ENCODE measurements at regions not wholly inside any gene's neighbourhood (a gene's known extent, or its start where the extent isn't known, plus 50 kb on each side); places are given as distances from the start of the nearest gene placed in this dataset.

DNA sequence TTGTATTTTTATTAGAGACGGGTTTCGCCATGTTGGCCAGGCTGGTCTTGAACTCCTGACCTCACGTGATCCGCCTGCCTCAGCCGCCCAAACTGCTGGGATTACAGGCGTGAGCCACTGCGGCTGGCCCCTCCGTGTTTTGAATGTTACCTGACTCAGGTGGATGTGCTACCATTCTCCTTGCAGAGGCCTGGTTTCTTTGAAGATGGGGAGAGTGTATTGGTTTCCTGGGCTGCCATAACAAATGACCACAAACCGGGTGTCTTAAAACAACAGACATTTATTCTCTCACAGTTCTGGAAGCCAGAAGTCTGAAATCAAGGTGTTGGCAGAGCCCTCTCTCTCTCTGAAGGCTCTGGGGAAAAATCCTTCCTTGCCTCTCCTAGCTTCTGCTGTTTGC, 98.0 kb downstream of the IRF2BPL start:
- ChIA-PET POLR2A (no interaction called here), CTCF (interaction anchor here (0.7 kb wide), 1 partner anchor 17 kb away, joined by 5 read pairs; no protein-coding TSS in a partner anchor)
- H3K9ac ChIP-seq (ENCODE audit: low read length): no peak overlapping the region
- H3K4me2 ChIP-seq (replicated peaks; ENCODE audit: low read depth, low read length, poor library complexity, severe bottlenecking): no peak overlapping the region
- H3K36me3 ChIP-seq (replicated peaks in 1 of 2; ENCODE audit: control extremely low read depth in 1 of 2, control insufficient read depth in 1 of 2, extremely low read depth in 1 of 2, insufficient read depth in 2 of 2, low read length in 1 of 2): no peaks in the 10 kb centered on the region
- no peaks in the 10 kb centered on the region for H3K9me3 ChIP-seq (ENCODE audit: control extremely low read depth in 1 of 3, control insufficient read depth in 2 of 3, insufficient read depth in 1 of 3, low read length in 2 of 3)
- peaks cover 0 to 3% (median 1%) of the 10 kb centered on the region in 4 experiments for H3K27me3 ChIP-seq (replicated peaks in 1 of 4; ENCODE audit: control extremely low read depth in 1 of 4, control insufficient read depth in 3 of 4, insufficient read depth in 4 of 4, low read length in 3 of 4)
- ATAC-seq (ENCODE audit: low read depth) (no peak), DNase-seq (no peak)
- H3K4me3 ChIP-seq (ENCODE audit: control extremely low read depth in 1 of 5, extremely low read depth in 1 of 5, insufficient read depth in 1 of 5, low read depth in 2 of 5, low read length in 4 of 5): no peak overlapping the region
- H3K4me1 ChIP-seq (ENCODE audit: control insufficient read depth in 2 of 2, insufficient read depth in 2 of 2, low read length in 2 of 2): peaks cover 17 to 32% of the 10 kb centered on the region in 2 donors
- Mint-ChIP-seq H3K27me3 (no peaks in the 10 kb centered on the region), H3K4me1 (peaks cover 35% of the 10 kb centered on the region), H3K4me3 (no peak overlapping the region), H3K27ac (no peak overlapping the region), H3K9me3 (ENCODE audit: insufficient read depth) (no peaks in the 10 kb centered on the region)
- H3K27ac ChIP-seq (ENCODE audit: low read length in 2 of 2): no peak overlapping the region
- no peak overlapping the region for H2AFZ ChIP-seq (ENCODE audit: insufficient read depth, low read depth, low read length, poor library complexity, severe bottlenecking)
- TF ChIP-seq, protein P1, sequence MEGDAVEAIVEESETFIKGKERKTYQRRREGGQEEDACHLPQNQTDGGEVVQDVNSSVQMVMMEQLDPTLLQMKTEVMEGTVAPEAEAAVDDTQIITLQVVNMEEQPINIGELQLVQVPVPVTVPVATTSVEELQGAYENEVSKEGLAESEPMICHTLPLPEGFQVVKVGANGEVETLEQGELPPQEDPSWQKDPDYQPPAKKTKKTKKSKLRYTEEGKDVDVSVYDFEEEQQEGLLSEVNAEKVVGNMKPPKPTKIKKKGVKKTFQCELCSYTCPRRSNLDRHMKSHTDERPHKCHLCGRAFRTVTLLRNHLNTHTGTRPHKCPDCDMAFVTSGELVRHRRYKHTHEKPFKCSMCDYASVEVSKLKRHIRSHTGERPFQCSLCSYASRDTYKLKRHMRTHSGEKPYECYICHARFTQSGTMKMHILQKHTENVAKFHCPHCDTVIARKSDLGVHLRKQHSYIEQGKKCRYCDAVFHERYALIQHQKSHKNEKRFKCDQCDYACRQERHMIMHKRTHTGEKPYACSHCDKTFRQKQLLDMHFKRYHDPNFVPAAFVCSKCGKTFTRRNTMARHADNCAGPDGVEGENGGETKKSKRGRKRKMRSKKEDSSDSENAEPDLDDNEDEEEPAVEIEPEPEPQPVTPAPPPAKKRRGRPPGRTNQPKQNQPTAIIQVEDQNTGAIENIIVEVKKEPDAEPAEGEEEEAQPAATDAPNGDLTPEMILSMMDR (IDR thresholded peaks at IDR 0.05): no peak
- no peak for TF ChIP-seq EZH2 (IDR thresholded peaks at IDR 0.05; ENCODE audit: borderline replicate concordance, insufficient read depth, low read depth, low read length, poor library complexity, severe bottlenecking)
- intact Hi-C loops (cut with micrococcal nuclease): no loop called here
- H4K20me1 ChIP-seq (ENCODE audit: control insufficient read depth, insufficient read depth, low read length, poor library complexity, severe bottlenecking): no peaks in the 10 kb centered on the region
- WGBS (ENCODE audit: insufficient coverage): 95% methylated on average over 8 of the region's 9 CpGs
- H3K79me2 ChIP-seq (ENCODE audit: control insufficient read depth, insufficient read depth, low read length): no peaks in the 10 kb centered on the region

DNA sequence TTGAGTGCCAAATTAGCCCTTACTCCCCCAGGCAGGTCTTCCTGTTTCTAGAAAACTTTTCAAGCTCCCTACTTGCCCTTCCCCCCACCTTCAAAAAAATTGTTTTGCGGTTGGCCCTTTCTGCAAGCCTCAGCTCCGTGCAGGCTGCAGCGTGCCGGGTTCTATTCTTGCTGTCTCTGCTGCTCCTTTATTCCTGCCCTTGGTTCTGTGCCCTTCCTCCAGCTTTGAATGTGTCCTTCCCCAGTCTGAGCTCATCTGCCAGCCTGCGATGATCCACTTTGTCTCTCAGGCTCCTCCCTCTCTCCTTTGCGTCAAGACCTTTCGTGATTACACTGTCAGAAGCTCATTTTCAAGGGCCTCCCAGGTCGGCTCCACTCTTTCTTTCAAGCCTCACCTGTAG, 98.6 kb downstream of the IRF2BPL start:
- no peak overlapping the region for H3K27ac ChIP-seq (ENCODE audit: low read length in 2 of 2)

More for the DNA sequence above, 98.6 kb downstream of the IRF2BPL start:
- Histone ChIP-seq H2AFZ (ENCODE audit: insufficient read depth, low read depth, low read length, poor library complexity, severe bottlenecking) (peak overlapping the region; percentile 42), H3K4me2 (replicated peaks; ENCODE audit: low read depth, low read length, poor library complexity, severe bottlenecking) (peak overlapping the region; percentile 49), H3K9me3 (ENCODE audit: control extremely low read depth in 1 of 3, control insufficient read depth in 2 of 3, insufficient read depth in 1 of 3, low read length in 2 of 3) (no peaks in the 10 kb centered on the region), H3K9ac (ENCODE audit: low read length) (no peak overlapping the region), H3K27me3 (replicated peaks in 1 of 4; ENCODE audit: control extremely low read depth in 1 of 4, control insufficient read depth in 3 of 4, insufficient read depth in 4 of 4, low read length in 3 of 4) (peaks cover 0 to 3% (median 1%) of the 10 kb centered on the region in 4 experiments), H4K20me1 (ENCODE audit: control insufficient read depth, insufficient read depth, low read length, poor library complexity, severe bottlenecking) (no peaks in the 10 kb centered on the region), H3K79me2 (ENCODE audit: control insufficient read depth, insufficient read depth, low read length) (no peaks in the 10 kb centered on the region), H3K4me3 (ENCODE audit: control extremely low read depth in 1 of 5, extremely low read depth in 1 of 5, insufficient read depth in 1 of 5, low read depth in 2 of 5, low read length in 4 of 5) (no peak overlapping the region), H3K4me1 (ENCODE audit: control insufficient read depth in 2 of 2, insufficient read depth in 2 of 2, low read length in 2 of 2) (peaks cover 17 to 32% of the 10 kb centered on the region in 2 donors), H3K36me3 (replicated peaks in 1 of 2; ENCODE audit: control extremely low read depth in 1 of 2, control insufficient read depth in 1 of 2, extremely low read depth in 1 of 2, insufficient read depth in 2 of 2, low read length in 1 of 2) (no peaks in the 10 kb centered on the region)
- Mint-ChIP-seq H3K4me1 (peaks cover 39% of the 10 kb centered on the region), H3K27me3 (peaks cover 3% of the 10 kb centered on the region), H3K4me3 (peak overlapping the region; percentile 14), H3K9me3 (ENCODE audit: insufficient read depth) (no peaks in the 10 kb centered on the region), H3K27ac (peak overlapping the region; percentile 3)
- CTCF ChIA-PET: interaction anchor here (0.7 to 0.9 kb wide), 4 partner anchors 10 to 241 kb away, joined by 3 to 5 read pairs (median 3); no protein-coding TSS in a partner anchor
- peak; percentile 13 for ATAC-seq (ENCODE audit: low read depth)
- intact Hi-C loops (cut with micrococcal nuclease): no loop called here
- WGBS (ENCODE audit: insufficient coverage): 15% methylated on average over 6 of the region's 8 CpGs
- TF ChIP-seq, protein P1 (IDR thresholded peaks at IDR 0.05): no peak
- TF ChIP-seq EZH2 (IDR thresholded peaks at IDR 0.05; ENCODE audit: borderline replicate concordance, insufficient read depth, low read depth, low read length, poor library complexity, severe bottlenecking): no peak
- peak; percentile 49 for DNase-seq
- POLR2A ChIA-PET: interaction anchor here (0.8 kb wide), 1 partner anchor 32 kb away, joined by 4 read pairs; no protein-coding TSS in a partner anchor
